ENCODE measurements at regions not wholly inside any gene's neighbourhood (a gene's known extent, or its start where the extent isn't known, plus 50 kb on each side); places are given as distances from the start of the nearest gene placed in this dataset.
A peak's percentile ranks its signal among the peaks of the same experiment; 100 is the strongest.

DNA sequence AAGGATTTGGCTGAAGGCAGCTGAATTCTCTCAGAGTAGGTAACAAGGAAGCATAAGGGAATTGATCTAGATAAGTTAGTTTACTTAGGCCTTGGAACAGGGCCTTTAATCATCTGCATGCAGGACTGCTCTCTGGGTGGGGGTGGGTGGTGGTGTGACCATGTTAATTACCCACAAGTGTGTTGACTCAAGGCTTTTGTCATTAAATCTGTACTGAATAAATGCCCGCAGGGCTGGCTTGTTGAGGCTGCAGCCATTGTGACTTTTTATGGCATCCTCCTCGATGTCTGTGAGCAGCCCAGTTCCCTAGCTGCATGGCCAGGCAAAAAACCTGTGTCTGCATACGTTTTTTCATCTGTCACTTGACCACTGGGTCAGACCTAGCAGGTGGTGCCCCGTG, 63.5 kb upstream of the ASCC3 start:
- DNase-seq: no peak

DNA sequence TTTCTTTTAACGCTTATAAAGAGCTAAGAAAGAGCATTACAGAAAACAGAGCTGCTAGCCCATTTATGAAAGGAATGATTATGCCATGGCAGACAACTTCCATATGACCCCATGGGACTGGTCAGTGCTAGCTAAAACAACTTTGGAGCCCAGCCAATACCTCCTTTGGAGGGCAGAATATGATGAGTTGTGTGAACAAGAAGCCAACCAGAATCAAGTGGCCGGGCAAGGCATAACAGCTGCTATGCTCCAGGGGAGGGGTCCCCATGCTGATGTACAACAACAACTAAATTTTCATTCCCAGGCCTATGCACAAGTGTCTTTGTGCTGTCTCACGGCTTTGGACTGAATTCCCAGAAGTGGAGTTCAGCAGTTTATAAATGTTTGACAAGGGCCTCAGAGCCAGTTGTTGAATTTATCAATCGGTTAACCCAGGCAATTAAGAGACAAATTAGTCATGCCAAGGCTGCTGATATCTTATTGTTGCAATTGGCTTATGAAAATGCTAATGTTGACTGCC, 65.0 kb upstream of the ASCC3 start:
- DNase-seq: no peak

DNA sequence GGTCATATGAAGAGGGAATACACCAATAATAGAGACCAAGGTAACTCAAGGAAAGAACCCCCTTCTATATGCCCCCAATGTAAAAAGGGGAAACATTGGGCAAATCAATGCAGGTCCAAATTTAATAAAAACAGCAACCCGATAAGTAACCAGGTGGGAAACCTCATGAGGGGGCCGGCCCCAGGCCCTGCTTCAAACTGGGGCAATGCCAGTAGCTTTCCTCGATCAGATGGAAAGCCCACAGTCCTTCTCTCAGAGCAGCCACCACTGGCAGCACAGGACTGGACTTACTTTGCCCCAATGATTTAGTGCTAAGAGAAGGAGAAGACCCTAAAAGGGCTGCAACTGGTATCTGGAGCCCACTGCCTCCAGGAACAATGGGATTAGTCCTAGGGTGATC, 65.6 kb upstream of the ASCC3 start:
- DNase-seq: no peak

DNA sequence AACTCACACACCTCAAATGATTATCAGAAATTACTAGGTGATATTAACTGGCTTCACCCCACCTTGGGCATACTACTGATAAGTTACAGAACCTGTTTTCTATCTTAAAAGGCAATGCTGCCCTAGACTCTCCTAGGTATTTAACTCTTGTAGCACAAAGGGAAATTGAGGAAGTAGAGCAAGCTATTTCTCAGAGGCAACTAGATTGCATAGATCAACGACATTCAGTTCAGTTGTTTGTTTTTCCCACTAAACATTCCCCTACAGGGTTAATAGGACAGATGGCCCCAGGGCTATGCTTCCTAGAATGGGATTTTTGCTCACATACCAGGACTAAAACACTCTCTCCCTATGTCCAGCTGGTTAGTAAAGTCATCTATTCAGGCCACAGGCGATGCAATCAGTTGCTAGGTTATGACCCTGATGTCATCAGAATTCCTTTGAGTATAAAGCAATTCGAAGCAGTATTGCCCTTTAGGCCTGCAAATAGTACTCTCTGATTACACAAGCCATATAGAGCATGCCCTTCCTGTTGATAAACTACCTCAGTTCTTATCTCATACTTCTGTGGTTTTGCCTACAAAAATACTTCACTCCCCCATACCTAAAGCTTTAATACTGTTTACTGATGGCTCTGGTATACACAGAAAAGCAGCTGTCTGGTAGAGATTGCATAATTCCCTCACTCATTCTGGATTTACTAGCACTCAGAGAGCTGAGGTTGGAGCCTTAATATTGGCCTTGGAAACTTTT, 67.4 kb upstream of the ASCC3 start:
- no peak for DNase-seq

DNA sequence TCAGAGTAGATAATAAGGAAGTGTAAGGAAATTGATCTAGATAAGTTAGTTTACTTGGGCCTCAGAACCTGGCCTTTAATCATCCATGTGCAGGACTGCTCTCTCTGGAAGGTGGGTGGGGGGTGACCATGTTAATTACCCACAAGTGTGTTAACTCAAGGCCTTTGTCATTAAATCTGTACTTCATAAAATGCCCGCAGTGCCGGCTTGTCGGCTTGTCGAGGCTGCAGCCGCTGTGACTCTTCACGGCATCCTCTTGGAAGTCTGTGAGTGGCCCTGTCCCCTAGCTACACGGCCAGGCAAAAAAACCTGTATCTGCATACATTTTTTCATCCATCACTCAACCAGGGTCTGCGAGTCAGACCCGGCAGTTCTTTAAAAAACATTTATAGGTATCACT, 70.9 kb upstream of the ASCC3 start:
- DNase-seq: no peak

DNA sequence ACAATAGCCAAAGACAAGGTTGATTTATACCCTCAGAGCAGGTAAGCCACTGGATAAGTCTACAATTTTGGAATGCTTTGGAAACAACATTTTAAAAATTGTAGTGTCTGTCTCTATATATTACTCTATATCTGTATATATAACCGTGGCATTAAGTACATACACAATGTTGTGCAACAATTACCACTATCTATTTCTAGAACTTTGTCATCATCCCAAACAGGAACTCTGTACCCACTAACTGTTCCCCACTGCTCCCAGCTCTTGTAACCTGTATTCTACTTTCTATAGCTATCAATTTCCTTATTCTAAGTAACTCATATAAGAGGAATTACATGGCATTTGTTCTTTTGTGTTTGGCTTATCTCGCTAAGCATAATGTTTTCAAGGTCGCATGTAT, 78.2 kb upstream of the ASCC3 start:
- DNase-seq: no peak

DNA sequence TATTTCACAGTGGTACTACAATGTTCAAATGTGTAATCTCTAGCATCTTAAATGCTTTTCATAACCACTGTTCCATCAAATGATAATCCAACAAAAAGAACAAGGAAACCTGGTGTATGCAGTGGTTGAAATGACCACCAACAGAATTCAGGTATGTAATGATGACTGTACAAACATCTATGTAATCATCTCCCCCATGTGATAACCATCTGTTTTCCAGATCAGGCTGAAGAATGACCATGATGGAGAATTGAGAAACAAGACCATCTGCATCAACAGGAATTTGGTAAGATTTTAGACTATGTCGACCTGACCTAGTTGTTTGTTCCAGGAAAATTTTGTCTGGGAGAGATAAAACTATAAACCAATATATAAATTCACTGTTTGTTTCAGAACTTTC, 81.3 kb upstream of the ASCC3 start:
- DNase-seq: no peak

DNA sequence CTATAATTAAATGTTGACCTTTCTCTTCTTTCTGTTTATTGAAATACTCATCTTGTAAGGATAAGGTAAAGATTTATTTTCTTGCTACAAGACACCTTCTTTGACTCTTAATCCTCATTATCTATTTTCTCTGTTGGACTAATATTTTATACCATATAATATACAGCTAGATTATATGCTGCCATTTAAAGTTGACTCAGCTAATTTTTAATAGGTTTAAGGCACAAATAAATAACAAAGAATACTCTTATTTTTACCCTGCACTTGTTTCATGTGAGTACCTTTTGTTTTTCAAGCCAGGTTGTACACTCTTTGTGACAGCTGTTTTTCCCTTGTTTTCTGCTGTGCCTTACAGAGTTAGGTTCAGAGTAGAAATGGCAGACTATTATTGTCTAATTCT, 83.9 kb upstream of the ASCC3 start:
- no peak for DNase-seq

DNA sequence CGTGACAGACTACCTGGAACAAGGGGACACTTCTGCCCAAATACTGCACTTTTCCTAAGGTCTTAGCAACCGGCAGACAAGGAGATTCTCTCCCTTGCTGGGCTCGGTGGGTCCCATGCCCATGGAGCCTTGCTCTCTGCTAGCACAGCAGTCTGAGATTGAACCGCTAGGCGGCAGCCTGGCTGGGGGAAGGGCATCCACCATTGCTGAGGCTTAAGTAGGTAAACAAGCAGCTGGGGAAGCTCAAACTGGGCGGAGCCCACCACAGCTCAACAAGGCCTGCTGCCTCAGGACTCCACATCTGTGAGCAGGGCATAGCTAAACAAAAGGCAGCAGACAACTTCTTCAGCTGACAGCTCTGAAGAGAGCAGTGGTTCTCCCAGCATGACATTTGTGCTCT, 87.8 kb upstream of the ASCC3 start:
- DNase-seq: no peak

DNA sequence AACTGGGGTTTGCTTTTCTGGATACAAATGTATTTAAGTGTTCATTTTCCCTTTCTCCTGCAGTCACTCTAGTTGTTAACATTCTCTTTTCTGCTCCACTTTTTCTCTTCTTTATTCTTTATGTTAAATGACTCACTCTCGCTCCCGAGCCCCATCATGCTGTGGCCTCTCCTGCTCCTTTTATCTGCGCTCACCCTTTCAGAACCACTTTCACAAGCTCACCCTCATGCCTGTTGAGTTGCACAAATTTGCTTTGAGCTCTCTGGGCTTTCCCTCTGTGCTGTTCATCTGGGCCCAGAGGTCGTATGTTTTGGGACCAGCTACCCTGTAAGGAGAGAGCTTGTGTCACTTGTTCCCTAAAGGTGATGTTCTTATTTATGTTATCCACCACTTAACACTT, 98.1 kb upstream of the ASCC3 start:
- no peak for DNase-seq

DNA sequence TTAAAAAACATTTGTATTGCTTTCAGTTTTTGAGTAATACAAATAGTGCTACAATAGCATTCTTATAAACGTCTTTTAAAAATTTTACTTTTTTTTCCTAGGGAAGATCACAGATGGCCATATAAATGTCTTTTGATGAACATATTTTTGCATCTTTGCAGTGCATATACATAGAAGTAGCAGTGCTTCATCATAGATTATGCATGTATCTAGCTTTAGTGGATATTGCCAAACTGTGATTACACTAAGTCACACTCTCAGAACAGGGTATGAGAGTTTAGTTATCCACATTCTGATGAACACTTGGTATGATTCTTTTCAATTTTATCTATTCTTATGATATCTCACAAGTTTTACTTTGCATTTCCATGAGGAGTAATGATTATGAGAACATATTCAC, 99.8 kb upstream of the ASCC3 start:
- no peak for DNase-seq

DNA sequence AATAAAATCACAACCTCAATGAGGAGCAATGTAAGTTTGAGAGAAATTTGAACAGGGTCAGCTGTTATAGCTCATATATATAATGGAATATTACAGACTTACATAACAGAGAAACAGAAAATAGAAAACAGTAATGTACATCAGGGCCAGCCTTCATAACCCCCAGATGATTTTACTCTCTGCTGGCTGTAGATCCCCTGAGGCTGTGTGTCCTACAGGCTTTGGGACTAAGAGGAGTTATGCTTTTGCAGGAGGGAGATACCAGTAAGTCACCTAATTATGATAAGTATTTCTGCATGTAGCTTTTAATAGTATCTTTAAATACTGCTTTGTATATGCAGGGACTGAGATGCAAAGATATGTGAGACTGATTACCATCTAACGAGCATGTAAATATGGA, 105.8 kb upstream of the ASCC3 start:
- DNase-seq: no peak

DNA sequence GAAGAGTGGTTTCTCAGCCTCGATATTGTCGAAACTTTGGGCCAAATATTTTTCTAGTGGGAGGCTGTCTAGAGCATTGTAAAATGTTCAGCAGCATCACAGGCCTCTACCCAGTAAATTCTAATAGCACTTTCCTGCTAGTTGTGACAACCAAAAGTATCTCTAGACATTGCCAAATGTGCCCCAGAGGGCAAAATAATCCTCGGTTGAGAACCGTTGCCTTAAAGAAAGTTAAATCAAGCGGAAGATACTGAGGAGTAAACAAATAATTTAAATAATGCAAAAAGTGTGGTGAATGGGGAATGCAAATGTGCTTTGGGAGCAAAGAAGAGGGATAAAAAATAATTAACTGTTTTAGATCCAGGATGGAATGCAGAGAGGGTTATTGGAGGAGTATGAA, 106.4 kb upstream of the ASCC3 start:
- no peak for DNase-seq

DNA sequence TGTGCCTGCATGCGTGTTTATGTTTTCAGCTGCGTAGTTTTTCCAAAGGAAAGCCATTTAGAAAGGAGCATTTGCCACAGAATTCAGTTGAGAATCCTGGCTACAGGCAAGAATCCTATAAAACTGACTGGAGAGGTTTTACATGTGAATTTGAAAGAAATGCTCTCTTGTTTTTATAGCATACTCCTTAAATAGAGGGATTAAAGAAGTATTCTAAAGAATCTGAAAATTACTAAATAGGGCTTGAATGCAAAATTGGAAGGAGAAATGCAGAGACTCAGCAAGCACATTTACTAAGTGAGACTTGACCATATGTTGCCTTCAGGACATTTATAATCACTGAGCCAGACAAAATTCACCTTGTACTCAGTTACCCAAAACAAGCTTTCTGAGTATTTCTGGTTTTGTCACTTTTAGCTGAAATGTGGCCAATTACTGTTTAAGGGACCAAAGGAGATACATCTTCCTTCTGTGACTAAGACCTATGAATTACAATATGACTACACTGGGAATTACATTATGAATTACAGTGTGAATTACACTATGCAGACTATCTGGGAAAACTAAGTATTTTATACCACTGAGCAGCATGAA, 107.4 kb upstream of the ASCC3 start:
- DNase-seq: no peak

DNA sequence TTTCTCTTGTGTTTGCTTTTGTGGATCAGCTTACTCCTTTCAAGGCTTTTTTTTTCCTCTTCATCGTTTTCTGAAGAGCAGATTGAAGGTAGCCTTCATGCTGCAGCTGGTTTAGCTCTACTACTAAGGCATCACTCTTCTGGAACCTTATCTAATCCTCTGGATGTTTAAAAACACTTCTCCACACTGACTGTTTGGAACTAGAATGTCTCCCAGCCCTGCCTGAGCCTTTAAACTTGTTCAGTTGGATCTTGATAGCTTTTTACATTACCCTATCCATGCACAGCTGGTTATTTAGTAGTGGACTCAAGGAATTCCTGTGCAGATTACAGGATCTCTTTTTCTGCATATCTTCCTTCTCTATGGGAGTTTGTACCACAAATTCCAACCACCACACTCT, 108.9 kb upstream of the ASCC3 start:
- no peak for DNase-seq

DNA sequence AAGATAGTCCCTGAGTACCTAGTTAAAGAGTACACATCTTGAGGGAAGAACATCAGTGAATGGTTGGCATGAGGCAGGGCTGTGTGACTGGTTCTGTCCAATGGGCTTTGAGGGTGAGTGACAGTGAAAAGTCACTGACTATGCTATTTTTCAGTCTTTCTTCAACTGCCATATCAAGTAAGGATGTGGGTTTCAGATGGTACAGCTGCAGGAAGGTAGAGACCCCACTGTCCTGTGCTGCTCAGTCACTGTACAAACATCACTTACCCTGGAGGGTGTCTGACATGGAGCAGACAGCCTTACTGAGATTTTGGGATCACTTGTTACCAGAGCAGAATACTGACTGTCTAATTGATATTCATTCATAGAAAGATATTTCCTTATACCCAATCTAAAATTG, 115.3 kb upstream of the ASCC3 start:
- DNase-seq: no peak

DNA sequence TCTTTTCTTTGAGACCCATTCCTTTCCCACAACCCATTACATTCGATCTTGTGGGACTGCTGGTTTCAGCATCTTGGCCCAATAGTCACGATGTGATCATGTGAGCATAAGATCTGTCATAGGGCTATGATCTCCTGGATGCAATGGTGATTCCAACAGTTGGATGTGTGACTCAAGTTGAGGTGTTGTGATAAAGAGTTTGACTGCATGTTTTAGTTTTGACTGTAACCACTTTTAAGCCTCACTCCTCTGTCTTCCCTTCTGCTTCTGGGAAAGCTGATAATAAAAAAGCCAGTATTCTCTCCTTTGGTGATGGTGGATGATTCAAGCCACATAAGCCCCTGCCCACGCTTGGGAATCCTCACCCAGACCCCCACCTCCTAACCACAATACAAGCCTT, 117.0 kb upstream of the ASCC3 start:
- DNase-seq: no peak

DNA sequence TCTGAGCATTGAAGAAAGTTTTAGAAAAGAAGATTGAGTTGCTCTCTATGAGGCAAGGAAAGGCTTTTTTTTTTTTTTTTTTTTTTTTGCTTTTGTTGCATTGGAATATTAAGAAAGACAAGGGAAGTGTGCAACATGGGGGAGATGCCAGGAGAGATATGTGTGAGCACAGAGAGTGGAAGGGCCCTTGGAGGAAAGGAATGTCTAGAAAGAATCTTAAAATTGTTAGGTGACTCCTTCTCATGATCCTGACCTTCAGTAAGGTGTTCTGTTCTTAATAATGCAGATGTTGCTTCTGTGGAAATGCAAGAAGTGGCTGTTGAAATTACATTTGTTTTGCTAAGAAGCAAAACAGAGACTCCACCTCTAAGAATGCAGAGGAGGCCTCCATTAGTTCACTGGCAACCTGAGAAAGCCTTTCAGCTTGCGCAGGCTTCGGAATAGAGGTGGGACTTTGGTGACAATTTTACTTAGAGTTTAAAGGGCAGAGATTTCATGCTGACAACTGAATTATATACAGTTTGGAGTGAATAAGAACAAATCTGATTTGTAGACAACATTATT, 118.0 kb upstream of the ASCC3 start:
- DNase-seq: no peak

DNA sequence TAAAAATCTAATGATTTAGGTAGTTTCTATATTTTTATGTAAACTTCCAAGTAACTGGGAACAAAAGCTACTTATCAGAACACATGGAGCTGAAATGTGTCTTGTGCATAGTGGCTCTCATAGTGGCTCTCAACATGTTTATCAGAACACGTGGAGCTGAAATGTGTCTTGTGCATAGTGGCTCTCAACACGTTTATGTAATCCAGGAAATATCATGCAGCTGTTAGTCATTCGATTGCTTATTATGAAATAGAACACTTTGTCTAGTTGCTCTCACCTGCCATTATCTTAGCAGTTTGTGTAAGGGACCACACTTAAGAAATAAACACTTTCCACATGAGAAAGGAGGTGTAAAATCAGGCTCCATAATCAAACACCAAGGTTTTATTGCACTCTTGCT, 119.2 kb upstream of the ASCC3 start:
- no peak for DNase-seq

DNA sequence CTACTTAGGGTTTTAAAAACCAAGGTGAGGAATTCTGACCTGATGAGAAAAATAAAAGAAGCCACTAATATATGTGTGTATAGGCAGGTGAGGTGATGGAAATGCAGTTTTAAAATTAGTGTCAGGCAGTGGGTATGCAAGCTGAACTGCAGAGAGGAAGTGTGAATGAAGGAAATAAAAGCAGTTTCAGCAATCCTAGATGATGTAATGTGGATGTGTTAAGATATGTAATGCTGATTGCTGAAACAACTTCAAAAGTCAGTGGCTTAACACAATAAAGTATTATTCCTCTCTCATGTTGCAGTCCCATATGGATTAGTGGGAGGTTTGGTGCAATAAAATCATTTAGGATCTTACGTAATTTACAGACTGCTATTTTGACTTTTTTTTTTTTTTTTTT, 119.9 kb upstream of the ASCC3 start:
- no peak for DNase-seq

DNA sequence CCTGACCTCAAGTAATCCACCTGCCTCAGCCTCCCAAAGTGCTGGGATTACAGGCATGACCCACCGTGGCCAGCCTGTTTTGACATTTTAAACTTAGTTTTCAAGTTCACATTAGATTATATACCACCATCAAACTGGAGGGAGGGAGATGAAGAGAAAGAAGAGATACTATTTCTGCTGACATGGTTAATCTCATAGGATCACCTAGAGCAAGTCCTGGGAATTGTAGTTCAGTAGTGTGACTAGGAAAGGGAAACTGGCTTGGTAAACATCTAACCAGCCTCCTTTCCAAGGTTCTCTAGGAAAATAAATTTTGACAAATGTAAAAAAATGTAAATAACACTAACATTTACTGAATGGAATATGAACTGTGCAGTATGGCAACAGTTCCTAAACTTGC, 120.5 kb upstream of the ASCC3 start:
- no peak for DNase-seq

DNA sequence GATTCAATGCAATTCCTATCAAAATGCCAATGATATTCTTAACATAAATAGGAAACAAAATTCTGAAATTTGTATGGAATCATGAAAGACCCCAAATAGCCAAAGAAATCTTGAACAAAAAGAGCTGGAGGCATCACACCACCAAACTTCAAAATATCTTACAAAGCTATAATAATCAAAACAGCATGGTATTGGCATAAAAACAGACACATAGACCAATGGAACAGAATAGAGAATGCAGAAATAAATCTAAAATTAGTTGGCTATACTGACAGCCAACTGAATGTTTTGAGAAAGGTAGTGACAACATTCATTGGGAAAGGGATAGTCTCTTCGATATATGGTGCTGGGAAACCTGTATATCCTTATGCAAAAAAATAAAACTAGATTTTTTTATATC, 121.9 kb upstream of the ASCC3 start:
- DNase-seq: no peak

DNA sequence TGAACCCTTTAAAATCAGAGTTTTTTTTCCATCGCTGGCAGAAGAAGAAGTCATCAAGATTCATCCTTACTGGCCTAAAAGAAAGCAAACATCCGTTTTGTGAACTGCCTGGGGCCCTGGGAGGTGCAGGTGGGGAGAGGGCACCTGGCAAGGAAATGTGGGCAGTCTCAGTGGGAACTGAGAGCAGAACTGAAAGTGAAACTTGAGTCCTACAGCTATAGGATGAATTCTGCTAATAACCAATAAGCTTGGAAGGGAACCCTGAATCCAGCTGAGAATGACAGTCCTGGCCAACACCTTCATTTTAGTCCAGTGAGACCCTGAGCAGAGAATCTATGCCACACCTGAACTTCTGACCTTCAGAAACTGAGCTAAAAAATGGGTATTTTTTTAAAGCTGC, 130.1 kb upstream of the ASCC3 start:
- DNase-seq: peak in 2 of 6 experiments; percentile 21 to 24

DNA sequence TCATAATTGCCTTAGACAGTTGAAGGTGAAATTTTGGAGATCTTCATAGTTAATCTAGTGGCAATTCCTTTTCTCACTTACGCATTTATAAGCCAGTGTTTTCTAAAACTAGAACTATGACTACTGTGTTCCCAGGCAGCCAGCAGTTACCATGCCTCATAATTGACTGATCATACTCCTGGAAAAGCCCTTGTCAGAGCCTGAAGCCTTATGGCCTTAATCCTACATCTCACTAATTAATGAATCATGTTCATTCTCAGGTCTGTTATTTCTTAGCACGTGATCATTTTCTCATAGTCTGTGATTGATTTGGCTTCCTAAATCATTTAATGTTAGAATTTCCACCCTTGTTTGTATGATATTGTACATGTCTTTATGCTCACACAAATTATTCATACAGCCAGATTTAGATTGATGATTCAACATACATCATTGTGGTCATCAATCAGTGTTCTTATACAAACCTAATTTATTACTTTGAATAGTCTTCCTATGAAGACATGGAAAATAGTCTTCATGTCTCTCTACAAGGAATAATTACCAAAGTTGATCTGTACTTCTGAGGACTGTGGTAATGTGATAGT, 132.6 kb upstream of the ASCC3 start:
- DNase-seq: no peak
